ENCODE measurements at regions not wholly inside any gene's neighbourhood (a gene's known extent, or its start where the extent isn't known, plus 50 kb on each side); places are given as distances from the start of the nearest gene placed in this dataset.
"Not testable (repeated sequence)": the region's sequence is repeated elsewhere in the genome, so short reads cannot be mapped to it uniquely, and the experiment has no call there.

DNA sequence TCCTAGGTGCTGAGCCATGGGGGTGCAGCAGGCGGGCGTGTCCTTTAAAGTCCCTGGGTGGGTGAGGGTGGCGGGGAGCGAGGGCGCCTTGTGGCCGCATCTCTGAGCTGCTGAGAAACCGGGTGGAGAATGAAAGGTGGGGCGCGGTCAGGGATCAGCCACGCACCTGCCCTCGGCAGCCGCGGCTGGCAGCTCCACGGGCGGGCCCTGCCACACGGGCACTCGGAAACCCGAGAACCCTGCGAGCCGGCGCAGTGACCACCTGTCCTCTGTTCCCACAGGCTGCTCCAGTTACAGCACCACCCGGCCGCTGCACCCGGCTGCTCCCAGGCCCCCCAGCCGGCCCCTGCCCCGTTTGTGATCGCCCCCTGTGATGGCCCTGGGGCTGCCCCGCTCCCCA lies 4400.5 kb upstream of the TPTE start:
- H3K4me1 Mint-ChIP-seq (ENCODE audit: unreplicated experiment); H3K4me3 Mint-ChIP-seq; H3K36me3 Mint-ChIP-seq; H3K9me3 Mint-ChIP-seq; H3K27ac Mint-ChIP-seq; H3K27me3 Mint-ChIP-seq: not testable (repeated sequence)
- peak; percentile 32 for DNase-seq (ENCODE audit: extremely low spot score, unreplicated experiment)

DNA sequence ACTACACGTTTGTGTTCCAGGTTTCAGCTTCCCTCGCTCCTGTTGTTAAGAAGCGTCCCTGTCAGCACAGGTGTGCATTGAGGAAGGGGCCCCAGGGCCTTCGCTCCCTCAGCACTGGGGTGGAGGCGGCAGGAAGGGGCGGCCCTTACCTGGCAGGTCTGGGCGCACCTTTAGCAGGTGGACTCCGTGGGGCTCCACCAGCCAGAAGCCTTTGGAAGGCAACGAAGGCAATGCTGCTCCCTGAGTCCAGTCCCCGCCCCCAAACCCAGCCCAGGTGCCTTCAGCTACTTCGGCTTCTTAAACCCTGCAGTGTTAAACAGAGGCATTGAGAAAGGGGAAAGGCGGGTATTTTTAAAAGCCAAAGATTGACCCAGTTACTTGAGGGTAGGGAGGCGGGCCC lies 4398.8 kb upstream of the TPTE start:
- not testable (repeated sequence) for H3K4me1 Mint-ChIP-seq (ENCODE audit: unreplicated experiment); H3K4me3 Mint-ChIP-seq; H3K9me3 Mint-ChIP-seq; H3K36me3 Mint-ChIP-seq; H3K27ac Mint-ChIP-seq; DNase-seq (ENCODE audit: extremely low spot score, unreplicated experiment); H3K27me3 Mint-ChIP-seq

DNA sequence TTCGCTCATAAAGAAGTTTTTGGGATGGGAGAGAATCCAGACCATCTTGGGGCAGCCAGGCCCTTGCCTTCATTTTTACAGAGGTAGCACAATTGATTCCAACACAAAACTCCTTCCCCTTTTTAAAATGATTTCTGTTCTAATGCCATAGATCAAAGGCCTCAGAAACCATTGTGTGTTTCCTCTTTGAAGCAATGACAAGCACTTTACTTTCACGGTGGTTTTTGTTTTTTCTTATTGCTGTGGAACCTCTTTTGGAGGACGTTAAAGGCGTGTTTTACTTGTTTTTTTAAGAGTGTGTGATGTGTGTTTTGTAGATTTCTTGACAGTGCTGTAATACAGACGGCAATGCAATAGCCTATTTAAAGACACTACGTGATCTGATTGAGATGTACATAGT lies 4398.2 kb upstream of the TPTE start:
- not testable (repeated sequence) for H3K4me3 Mint-ChIP-seq; DNase-seq (ENCODE audit: extremely low spot score, unreplicated experiment); H3K27me3 Mint-ChIP-seq; H3K36me3 Mint-ChIP-seq; H3K9me3 Mint-ChIP-seq; H3K27ac Mint-ChIP-seq; H3K4me1 Mint-ChIP-seq (ENCODE audit: unreplicated experiment)

DNA sequence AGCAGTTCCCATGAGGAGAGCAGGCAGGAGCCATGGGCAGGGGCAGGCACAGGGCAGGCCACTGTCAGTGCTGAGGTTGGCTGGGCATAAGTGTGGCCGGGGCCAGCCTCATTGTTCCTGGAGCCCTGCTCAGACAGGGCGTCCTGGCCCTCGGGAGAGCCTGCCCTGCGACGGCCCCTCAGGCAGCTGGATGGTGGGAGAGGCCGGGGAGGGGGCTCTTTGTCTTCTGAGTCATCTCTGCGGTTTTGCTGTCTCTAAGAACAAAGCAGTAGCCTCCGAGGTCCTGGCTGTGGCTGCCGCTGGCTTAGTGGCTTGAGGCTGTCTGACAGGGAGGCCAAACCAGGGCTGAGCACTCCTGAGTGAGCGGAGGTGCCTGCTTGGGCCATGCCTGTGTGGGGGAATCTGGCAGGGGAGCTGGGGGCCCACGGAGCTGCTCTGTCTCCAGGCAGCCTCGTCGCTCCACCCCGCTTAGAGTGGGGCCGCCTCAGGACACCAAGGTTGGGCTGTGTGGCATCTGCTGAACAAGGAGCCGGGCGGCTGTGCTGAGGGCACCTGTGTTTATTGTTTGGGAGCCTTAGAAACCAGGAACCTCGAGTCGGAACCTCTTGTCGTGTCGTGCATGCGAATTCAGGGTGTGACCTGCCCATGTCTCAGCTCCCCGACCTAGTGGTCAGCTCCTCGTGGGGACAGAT lies 4395.7 kb upstream of the TPTE start:
- H3K27me3 Mint-ChIP-seq; H3K36me3 Mint-ChIP-seq; H3K4me3 Mint-ChIP-seq; H3K4me1 Mint-ChIP-seq (ENCODE audit: unreplicated experiment); H3K27ac Mint-ChIP-seq; H3K9me3 Mint-ChIP-seq: not testable (repeated sequence)
- peak; percentile 62 for DNase-seq (ENCODE audit: extremely low spot score, unreplicated experiment)

DNA sequence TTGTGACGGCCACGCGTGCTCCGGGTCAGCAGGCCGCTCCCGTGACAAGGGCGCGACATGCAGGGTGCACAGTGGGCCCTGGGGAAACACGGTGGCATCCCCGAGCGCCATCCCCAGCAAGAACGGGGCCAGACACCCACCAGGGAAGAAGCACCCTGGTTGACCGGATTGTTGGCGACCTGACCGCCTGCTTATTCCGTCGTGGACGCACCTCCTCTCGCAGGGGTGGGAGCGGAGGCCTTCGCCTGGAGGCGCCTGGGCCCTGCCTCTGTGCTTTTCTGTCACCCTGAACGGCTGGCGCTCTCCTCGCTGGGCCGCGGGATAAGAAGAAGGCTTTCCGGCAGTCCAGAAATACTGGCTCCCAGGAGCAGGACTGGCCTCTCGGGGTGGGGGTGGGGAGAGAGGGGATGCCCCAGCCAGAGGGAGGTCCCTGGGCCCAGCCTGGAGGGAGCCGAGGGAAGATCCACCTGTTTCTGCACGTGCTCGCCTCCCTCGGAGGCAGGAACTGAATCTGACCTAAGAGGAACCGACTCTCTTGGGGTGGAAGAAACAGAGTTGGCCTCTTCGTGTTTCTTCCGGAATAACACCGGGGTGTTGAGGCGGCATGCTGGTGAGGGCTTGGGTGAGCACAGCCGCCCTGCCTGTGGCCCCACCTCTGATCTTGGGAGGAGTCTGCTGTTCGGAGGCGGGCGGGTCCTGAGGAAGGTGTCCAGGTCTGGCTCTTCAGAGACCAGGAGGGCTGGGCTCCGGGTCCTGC lies 4394.2 kb upstream of the TPTE start:
- H3K4me1 Mint-ChIP-seq (ENCODE audit: unreplicated experiment) = not testable (repeated sequence)

DNA sequence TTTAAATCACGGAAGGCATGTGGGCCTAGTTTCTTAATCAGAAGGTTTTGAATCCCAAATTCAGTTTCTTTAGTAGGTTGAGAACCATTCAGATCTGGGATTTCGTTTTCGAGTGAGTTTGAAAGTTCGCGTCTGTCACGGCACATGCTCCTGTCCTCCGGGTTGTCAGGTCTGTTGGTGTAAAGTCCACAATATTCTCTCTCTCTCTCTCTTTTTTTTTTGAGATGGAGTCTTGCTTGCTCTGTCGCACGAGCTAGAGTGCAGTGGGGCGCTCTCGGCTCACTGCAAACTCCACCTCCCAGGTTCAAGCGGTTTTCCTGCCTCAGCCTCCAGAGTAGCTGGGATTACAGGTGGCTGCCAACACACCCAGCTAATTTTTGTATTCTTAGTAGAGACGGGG lies 4390.6 kb upstream of the TPTE start:
- H3K36me3 Mint-ChIP-seq; H3K9me3 Mint-ChIP-seq; H3K4me1 Mint-ChIP-seq (ENCODE audit: unreplicated experiment); H3K27me3 Mint-ChIP-seq; H3K27ac Mint-ChIP-seq; H3K4me3 Mint-ChIP-seq; DNase-seq (ENCODE audit: extremely low spot score, unreplicated experiment): not testable (repeated sequence)

More for the DNA sequence above, 4394.2 kb upstream of the TPTE start:
- not testable (repeated sequence) for H3K27me3 Mint-ChIP-seq; H3K36me3 Mint-ChIP-seq; H3K27ac Mint-ChIP-seq; H3K9me3 Mint-ChIP-seq; DNase-seq (ENCODE audit: extremely low spot score, unreplicated experiment); H3K4me3 Mint-ChIP-seq

DNA sequence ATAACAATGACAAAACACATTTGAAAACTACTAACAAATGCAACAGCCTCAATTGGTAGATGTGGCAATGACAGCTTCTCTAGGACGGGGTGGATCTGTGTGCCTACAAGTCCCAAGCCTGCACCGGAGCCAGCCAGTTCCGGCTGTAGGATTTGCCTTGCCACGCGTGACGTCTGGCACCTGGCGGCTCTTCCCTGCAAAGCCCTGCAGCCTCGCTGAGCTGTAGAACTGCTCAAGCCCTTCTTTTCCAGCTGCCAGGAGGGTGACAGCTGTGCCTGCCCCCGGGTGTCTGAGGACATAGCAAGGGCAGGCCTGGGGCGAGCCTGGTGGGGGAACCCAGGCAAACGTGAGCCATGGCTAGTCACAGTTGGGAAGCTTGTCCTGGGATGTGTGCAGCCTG lies 4388.0 kb upstream of the TPTE start:
- not testable (repeated sequence) for H3K27ac Mint-ChIP-seq; H3K27me3 Mint-ChIP-seq; H3K4me3 Mint-ChIP-seq; DNase-seq (ENCODE audit: extremely low spot score, unreplicated experiment); H3K4me1 Mint-ChIP-seq (ENCODE audit: unreplicated experiment); H3K36me3 Mint-ChIP-seq; H3K9me3 Mint-ChIP-seq

DNA sequence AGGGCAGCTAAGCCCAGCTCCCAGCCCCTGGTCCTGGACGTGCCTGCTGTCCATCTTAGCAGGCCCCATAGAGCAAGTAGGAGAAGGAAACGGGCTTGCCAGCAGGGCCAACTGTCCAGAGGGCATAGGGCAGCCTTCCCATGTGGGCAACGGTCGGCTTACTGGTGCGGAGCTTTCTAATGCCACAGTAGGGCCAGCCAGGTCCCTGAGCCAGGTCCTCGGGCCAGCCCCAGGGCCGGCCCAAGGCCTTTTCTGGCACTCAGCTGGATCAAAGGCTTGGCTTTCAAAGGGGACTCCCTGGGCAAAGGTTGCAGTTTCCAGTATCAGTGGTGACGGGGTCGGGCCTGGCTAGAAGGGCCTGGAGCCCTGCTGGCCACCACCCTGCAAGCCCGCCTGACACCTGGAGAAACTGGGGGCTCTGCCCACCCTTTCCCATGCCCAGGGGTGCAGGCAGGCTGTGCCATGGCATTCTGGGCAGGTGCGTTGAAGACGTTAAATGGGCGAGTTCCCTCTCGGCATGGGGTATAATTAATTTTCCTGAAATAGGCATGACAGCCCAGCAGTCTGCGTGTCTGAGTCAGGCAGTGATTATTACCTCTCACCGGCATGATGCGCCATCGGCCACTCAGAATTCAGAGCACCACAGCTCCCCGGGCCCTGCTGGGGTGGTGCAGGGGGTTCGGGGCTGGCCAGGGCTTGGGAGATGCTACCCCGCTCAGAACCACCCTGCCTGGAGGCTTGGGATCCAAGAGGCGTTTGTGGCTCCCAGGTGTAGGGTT lies 4387.3 kb upstream of the TPTE start:
- H3K4me3 Mint-ChIP-seq; H3K9me3 Mint-ChIP-seq; H3K4me1 Mint-ChIP-seq (ENCODE audit: unreplicated experiment); H3K27ac Mint-ChIP-seq; H3K36me3 Mint-ChIP-seq; DNase-seq (ENCODE audit: extremely low spot score, unreplicated experiment); H3K27me3 Mint-ChIP-seq: not testable (repeated sequence)

DNA sequence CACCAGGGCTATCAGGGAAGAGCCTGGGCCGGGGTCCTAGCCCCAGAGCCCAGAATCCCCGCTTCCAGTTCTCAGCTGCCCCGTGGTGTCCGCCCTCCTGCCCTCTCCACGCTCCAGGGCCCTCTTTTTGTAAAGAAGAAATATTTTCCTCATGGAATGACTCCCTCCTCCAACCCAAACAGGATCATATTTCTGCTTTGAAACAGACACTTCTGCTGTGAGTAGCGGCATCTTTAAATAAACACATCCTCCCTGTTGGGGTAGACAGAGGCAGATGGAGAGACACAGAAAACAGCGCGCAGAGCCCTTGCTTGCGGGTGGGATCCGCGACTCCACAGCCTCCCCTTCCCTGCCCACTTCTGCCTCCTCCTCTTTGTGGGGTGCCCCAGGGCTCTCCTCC lies 4384.7 kb upstream of the TPTE start:
- H3K27me3 Mint-ChIP-seq; H3K9me3 Mint-ChIP-seq; H3K27ac Mint-ChIP-seq; H3K4me1 Mint-ChIP-seq (ENCODE audit: unreplicated experiment); H3K4me3 Mint-ChIP-seq; H3K36me3 Mint-ChIP-seq; DNase-seq (ENCODE audit: extremely low spot score, unreplicated experiment): not testable (repeated sequence)

DNA sequence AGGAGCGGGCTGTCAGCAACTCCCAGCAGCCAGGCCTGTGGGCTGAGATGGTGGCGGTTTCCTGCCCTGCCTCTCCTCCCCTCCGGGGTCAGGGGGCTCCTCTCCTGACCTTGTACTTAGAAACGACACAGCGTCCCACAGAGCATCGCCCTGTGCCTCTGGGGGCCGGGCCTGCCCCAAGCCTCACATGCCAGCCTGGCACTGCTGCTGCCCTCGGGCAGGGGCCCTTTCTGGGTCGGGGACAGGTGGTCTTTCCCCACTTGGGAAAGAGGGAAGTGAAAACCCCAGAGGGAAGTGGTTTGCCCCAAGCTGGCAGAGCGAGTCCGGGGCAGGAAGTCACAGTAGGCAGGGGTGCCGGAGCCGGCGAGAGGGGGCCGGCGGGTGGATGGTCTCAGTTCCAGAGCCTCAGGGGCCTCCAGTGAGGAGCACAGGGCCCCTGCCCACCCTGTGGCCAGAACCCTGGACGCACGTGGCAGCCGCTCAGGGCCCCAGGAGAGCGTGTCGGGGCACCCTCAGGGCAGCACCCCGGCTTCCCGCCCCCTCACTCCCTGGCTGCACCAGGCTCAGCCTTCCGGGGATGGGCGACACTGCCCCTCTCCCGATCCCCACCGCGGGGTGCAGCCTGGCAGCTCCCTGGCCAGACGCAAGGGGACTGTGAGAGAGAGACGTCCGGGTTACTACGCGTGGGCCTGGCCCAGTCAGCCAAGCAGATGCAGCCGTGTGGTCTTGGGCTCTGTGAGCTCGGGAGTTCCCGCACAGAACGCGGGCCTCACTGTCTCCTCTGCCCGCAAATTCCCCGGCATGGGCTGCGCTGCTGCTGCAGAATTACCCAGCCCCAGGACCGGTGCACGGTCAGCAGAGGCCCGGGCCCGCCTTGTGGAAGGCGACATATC lies 4382.9 kb upstream of the TPTE start:
- H3K27me3 Mint-ChIP-seq; H3K27ac Mint-ChIP-seq; H3K36me3 Mint-ChIP-seq; H3K4me3 Mint-ChIP-seq; H3K4me1 Mint-ChIP-seq (ENCODE audit: unreplicated experiment); H3K9me3 Mint-ChIP-seq; DNase-seq (ENCODE audit: extremely low spot score, unreplicated experiment): not testable (repeated sequence)

DNA sequence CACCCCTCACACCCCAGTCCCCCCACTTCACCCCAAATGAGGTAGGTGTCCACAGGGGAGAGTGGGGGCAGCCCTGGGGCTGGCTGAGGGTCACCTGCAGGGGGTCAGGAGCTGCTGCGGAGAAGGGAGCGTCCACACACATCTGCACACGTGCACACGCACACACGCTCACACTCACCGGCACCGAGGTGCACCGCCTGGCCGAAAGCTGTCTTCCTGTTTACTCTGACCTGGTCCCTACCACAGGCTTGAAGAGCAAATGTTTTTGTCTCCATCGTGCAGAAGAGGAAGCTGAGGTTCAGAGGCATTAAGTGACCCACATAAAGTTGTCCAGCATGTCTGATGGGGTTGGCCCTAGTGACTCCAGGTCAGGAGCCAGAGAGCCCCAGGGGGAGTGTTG lies 4382.1 kb upstream of the TPTE start:
- not testable (repeated sequence) for DNase-seq (ENCODE audit: extremely low spot score, unreplicated experiment); H3K27ac Mint-ChIP-seq; H3K4me3 Mint-ChIP-seq; H3K36me3 Mint-ChIP-seq; H3K27me3 Mint-ChIP-seq; H3K4me1 Mint-ChIP-seq (ENCODE audit: unreplicated experiment); H3K9me3 Mint-ChIP-seq

DNA sequence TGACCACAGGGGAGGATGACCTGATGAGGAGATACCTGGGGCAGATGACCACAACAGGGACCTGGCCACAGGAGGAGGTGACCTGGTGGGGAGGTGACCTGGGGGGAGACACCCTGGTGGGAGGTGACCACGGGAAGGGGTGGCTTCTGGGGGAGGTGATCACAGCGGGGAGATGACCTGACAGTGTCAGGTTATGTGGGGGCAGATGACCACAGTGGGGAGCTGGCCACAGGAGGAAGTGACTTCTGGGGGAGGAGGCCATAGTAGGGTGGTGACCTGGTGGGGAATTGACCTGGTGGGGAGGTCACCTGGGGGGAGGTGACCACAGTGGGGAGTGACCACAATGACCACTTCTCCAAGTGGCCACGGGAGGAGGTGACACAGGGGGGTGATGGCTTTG lies 4381.5 kb upstream of the TPTE start:
- not testable (repeated sequence) for H3K27me3 Mint-ChIP-seq; H3K4me3 Mint-ChIP-seq; DNase-seq (ENCODE audit: extremely low spot score, unreplicated experiment); H3K4me1 Mint-ChIP-seq (ENCODE audit: unreplicated experiment); H3K9me3 Mint-ChIP-seq; H3K27ac Mint-ChIP-seq; H3K36me3 Mint-ChIP-seq

DNA sequence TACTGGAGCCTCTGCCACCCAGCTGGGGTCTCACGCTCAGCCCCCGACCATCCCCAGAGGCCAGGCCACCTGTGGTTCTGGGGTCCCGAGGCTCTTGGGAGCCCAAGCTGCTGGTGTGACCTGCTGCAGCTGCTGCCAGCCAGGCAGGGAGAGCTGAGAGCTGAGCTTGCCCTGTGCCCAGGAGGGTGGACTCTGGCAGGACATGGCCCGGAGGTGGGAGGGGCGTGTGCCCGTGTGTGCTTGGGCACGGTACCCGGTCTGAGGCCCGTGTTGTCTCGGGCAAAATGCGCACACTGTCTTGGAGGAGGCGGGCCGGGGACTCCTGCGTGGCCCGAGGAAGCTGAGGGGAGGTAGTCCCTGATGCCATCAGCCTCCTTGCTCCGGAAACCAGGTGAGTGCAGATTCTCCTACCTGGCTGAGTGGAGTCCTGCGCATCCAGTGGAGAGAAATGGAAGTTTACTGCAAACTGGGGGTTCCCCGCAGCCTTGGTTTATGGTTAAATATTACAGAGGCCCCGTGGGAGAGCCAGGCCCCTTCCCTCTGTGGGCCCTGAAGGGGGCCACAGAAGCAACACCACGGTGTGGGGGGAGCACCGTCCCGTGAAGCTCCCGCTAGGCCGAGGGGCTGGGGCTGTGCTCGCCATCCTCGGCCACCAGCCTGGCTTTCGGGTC lies 4380.8 kb upstream of the TPTE start:
- H3K4me3 Mint-ChIP-seq; H3K27me3 Mint-ChIP-seq; H3K4me1 Mint-ChIP-seq (ENCODE audit: unreplicated experiment); H3K9me3 Mint-ChIP-seq; H3K36me3 Mint-ChIP-seq; H3K27ac Mint-ChIP-seq; DNase-seq (ENCODE audit: extremely low spot score, unreplicated experiment): not testable (repeated sequence)

All from type B pancreatic cell (in vitro differentiated cells).